ENCODE measurements at regions not wholly inside any gene's neighbourhood (a gene's known extent, or its start where the extent isn't known, plus 50 kb on each side); places are given as distances from the start of the nearest gene placed in this dataset.

DNA sequence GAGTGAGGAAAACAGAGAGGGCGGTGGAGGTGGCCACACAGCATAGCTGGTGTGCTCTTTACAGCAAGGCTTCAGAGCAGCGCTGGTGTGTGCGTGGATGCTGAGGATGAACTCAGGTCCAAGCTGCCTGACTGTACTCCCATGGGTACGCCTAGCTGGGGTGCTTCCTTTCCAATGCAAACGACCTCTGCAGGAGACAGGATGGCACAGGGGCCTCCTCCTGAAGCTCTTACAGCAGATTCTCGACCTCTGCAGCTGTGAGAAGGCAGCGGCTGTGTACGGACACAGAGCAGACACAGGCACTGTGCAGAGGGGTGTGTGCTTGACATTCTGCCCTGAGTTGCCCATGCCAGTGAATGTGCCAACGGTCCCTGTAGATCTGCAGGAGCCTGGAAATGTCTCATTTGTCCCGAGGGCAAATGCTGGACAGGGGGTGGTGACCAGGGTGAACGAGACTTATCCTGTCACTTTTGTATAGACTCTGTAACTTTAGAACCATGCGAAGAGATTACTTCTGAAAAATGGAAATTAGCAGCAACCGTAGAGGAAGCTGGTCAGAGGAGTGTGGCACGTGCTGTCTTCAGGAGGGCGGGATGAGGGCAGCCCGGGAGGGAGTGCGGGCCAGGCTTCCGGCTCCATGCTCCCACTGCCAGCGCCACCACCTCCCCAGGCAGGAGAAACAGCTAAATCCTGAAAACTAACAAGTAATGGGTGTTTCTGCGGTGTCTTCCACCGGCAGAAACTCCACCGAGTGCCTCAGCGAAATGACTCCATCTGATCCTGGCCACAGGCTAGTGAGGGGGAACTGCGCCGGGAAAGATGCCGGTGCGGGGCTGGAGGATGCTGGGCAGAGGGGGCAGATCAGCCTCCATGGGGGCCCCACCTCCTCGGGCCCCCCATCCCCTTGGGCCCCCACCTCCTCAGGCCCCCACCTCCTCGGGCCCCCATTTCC, 120.9 kb upstream of the RPS6KA2 start:
- Histone ChIP-seq H3K36me3 (ENCODE audit: control insufficient read depth in 2 of 2, insufficient read depth in 1 of 2, low read length in 2 of 2) (no peaks in the 10 kb centered on the region), H3K4me3 (ENCODE audit: low read depth, low read length) (no peak overlapping the region), H3K4me1 (ENCODE audit: control insufficient read depth, insufficient read depth, low read length) (no peaks in the 10 kb centered on the region), H3K9me3 (ENCODE audit: control insufficient read depth, insufficient read depth, low read depth, low read length) (no peaks in the 10 kb centered on the region), H3K27ac (ENCODE audit: extremely low read depth, low read depth, low read length) (no peak overlapping the region)
- POLR2A ChIA-PET = no interaction called here
- TF ChIP-seq ZNF266 (tag by site-specific recombination; IDR thresholded peaks at IDR 0.05; ENCODE audit: low read depth) (no peak), ZNF654 (tag by site-specific recombination; IDR thresholded peaks at IDR 0.05; ENCODE audit: low read depth) (no peak), ZIC2 (tag by site-specific recombination; IDR thresholded peaks at IDR 0.05) (no peak), ZNF391 (tag by site-specific recombination; IDR thresholded peaks at IDR 0.05; ENCODE audit: borderline replicate concordance, low read depth) (no peak), ZNF544 (tag by site-specific recombination; IDR thresholded peaks at IDR 0.05) (no peak), IKZF3 (tag by site-specific recombination; IDR thresholded peaks at IDR 0.05) (no peak), FEZF1 (tag by site-specific recombination; IDR thresholded peaks at IDR 0.05) (no peak), ZNF670 (tag by site-specific recombination; IDR thresholded peaks at IDR 0.05; ENCODE audit: low read depth) (no peak), SP2 (tag by site-specific recombination; IDR thresholded peaks at IDR 0.05) (no peak), SALL2 (tag by site-specific recombination; IDR thresholded peaks at IDR 0.05; ENCODE audit: borderline replicate concordance) (no peak)
- CTCF ChIA-PET = interaction anchor here (2.1 kb wide), 1 partner anchor 28 kb away, joined by 10 read pairs; no protein-coding TSS in a partner anchor

DNA sequence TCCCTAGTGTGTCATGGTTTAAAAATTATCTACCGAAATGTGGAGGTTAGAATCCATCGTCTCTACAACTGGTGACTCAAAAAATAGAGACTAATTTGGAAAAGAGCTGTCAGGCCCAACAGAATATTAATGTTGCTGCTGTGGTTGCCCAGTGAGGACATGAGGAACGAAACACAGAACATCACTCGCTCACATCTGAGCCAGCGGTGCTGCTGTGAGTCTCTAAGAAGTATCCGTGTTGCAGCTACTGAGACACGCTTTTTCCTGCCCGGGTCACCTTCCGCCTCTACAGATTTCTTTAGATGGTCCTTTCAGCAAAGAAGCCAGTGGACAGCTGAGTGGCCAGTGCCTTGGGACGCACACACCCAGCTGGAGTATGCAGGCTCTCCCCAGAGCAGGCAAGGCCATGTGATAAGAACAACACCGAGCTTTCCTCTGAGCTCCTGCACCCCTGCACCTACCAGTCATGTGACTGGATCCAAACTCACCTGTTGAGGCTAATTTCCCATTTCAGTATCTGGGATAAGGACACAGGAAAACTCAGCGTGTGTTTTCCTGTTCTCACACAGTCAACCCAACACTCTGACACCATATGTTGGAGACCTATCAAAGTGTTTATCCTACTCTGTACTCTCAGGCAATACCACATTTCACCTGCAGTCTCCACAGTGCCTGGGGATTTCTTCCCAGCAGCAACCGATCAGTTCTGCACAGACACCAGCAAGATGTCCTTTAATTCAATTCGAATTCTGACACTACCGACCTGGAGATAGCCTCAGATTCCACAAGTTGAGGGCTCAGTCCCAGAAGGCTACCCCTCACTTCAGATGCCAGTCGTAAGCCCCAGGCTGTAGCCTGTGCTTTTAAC, 119.0 kb upstream of the RPS6KA2 start:
- no peak overlapping the region for H3K27ac ChIP-seq (ENCODE audit: extremely low read depth, low read depth, low read length)
- H3K4me1 ChIP-seq (ENCODE audit: control insufficient read depth, insufficient read depth, low read length) = no peaks in the 10 kb centered on the region
- H3K4me3 ChIP-seq (ENCODE audit: low read depth, low read length) = no peak overlapping the region
- H3K9me3 ChIP-seq (ENCODE audit: control insufficient read depth, insufficient read depth, low read depth, low read length) = no peaks in the 10 kb centered on the region
- H3K36me3 ChIP-seq (ENCODE audit: control insufficient read depth in 2 of 2, insufficient read depth in 1 of 2, low read length in 2 of 2) = no peaks in the 10 kb centered on the region
- ChIA-PET CTCF (interaction anchor here (1.1 to 2.1 kb wide), 2 partner anchors 29 kb away, joined by 4 to 10 read pairs; no protein-coding TSS in a partner anchor), POLR2A (no interaction called here)
- TF ChIP-seq ZNF146 (tag by site-specific recombination; IDR thresholded peaks at IDR 0.05) (no peak), KLF9 (tag by site-specific recombination; IDR thresholded peaks at IDR 0.05; ENCODE audit: low read depth) (no peak), ZNF596 (tag by site-specific recombination; IDR thresholded peaks at IDR 0.05) (no peak), ZNF548 (tag by site-specific recombination; IDR thresholded peaks at IDR 0.05) (no peak), PRDM1 (tag by site-specific recombination; IDR thresholded peaks at IDR 0.05) (no peak), ZNF223 (tag by site-specific recombination; IDR thresholded peaks at IDR 0.05) (no peak), OVOL3 (tag by site-specific recombination; IDR thresholded peaks at IDR 0.05) (no peak), ZNF561 (tag by site-specific recombination; IDR thresholded peaks at IDR 0.05; ENCODE audit: borderline replicate concordance) (no peak), ZNF221 (tag by site-specific recombination; IDR thresholded peaks at IDR 0.05; ENCODE audit: borderline replicate concordance) (no peak)
- TF ChIP-seq, protein P1, sequence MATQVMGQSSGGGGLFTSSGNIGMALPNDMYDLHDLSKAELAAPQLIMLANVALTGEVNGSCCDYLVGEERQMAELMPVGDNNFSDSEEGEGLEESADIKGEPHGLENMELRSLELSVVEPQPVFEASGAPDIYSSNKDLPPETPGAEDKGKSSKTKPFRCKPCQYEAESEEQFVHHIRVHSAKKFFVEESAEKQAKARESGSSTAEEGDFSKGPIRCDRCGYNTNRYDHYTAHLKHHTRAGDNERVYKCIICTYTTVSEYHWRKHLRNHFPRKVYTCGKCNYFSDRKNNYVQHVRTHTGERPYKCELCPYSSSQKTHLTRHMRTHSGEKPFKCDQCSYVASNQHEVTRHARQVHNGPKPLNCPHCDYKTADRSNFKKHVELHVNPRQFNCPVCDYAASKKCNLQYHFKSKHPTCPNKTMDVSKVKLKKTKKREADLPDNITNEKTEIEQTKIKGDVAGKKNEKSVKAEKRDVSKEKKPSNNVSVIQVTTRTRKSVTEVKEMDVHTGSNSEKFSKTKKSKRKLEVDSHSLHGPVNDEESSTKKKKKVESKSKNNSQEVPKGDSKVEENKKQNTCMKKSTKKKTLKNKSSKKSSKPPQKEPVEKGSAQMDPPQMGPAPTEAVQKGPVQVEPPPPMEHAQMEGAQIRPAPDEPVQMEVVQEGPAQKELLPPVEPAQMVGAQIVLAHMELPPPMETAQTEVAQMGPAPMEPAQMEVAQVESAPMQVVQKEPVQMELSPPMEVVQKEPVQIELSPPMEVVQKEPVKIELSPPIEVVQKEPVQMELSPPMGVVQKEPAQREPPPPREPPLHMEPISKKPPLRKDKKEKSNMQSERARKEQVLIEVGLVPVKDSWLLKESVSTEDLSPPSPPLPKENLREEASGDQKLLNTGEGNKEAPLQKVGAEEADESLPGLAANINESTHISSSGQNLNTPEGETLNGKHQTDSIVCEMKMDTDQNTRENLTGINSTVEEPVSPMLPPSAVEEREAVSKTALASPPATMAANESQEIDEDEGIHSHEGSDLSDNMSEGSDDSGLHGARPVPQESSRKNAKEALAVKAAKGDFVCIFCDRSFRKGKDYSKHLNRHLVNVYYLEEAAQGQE (tag by site-specific recombination; IDR thresholded peaks at IDR 0.05) = no peak
- TF ChIP-seq, protein P2, sequence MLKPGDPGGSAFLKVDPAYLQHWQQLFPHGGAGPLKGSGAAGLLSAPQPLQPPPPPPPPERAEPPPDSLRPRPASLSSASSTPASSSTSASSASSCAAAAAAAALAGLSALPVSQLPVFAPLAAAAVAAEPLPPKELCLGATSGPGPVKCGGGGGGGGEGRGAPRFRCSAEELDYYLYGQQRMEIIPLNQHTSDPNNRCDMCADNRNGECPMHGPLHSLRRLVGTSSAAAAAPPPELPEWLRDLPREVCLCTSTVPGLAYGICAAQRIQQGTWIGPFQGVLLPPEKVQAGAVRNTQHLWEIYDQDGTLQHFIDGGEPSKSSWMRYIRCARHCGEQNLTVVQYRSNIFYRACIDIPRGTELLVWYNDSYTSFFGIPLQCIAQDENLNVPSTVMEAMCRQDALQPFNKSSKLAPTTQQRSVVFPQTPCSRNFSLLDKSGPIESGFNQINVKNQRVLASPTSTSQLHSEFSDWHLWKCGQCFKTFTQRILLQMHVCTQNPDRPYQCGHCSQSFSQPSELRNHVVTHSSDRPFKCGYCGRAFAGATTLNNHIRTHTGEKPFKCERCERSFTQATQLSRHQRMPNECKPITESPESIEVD (tag by site-specific recombination; IDR thresholded peaks at IDR 0.05) = no peak
- TF ChIP-seq, protein P3, sequence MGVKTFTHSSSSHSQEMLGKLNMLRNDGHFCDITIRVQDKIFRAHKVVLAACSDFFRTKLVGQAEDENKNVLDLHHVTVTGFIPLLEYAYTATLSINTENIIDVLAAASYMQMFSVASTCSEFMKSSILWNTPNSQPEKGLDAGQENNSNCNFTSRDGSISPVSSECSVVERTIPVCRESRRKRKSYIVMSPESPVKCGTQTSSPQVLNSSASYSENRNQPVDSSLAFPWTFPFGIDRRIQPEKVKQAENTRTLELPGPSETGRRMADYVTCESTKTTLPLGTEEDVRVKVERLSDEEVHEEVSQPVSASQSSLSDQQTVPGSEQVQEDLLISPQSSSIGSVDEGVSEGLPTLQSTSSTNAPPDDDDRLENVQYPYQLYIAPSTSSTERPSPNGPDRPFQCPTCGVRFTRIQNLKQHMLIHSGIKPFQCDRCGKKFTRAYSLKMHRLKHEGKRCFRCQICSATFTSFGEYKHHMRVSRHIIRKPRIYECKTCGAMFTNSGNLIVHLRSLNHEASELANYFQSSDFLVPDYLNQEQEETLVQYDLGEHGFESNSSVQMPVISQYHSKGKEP (tag by site-specific recombination; IDR thresholded peaks at IDR 0.05) = no peak
- TF ChIP-seq, protein P4, sequence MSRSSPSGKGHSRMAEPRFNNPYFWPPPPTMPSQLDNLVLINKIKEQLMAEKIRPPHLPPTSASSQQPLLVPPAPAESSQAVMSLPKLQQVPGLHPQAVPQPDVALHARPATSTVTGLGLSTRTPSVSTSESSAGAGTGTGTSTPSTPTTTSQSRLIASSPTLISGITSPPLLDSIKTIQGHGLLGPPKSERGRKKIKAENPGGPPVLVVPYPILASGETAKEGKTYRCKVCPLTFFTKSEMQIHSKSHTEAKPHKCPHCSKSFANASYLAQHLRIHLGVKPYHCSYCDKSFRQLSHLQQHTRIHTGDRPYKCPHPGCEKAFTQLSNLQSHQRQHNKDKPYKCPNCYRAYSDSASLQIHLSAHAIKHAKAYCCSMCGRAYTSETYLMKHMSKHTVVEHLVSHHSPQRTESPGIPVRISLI (tag by site-specific recombination; IDR thresholded peaks at IDR 0.05) = no peak
- TF ChIP-seq, protein P5, sequence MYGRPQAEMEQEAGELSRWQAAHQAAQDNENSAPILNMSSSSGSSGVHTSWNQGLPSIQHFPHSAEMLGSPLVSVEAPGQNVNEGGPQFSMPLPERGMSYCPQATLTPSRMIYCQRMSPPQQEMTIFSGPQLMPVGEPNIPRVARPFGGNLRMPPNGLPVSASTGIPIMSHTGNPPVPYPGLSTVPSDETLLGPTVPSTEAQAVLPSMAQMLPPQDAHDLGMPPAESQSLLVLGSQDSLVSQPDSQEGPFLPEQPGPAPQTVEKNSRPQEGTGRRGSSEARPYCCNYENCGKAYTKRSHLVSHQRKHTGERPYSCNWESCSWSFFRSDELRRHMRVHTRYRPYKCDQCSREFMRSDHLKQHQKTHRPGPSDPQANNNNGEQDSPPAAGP (tag by site-specific recombination; IDR thresholded peaks at IDR 0.05) = no peak

Data from HEK293 (cell line).